Nephron progenitor cell (in vitro differentiated cells): ENCODE measurements at regions not wholly inside any gene's neighbourhood (a gene's known extent, or its start where the extent isn't known, plus 50 kb on each side); places are given as distances from the start of the nearest gene placed in this dataset.
"Not testable (repeated sequence)": the region's sequence is repeated elsewhere in the genome, so short reads cannot be mapped to it uniquely, and the experiment has no call there.

ENCODE experiments used
- DNase-seq: peaks from one replicate; pipeline ENCODE4 v3.0.0; 2021
- H3K27ac Mint-ChIP-seq: 2 replicates; pipeline ENCODE4 v1.8.0; 2021; ENCODE audit warnings: mild to moderate bottlenecking, moderate library complexity, mixed read lengths
- H3K27me3 Mint-ChIP-seq: 2 replicates; pipeline ENCODE4 v1.8.0; 2021; ENCODE audit warnings: mild to moderate bottlenecking, low read depth, mixed read lengths; ENCODE audit not compliant: poor library complexity
- H3K36me3 Mint-ChIP-seq: 2 replicates; pipeline ENCODE4 v1.8.0; 2021; ENCODE audit warnings: low read depth, mixed read lengths
- H3K4me1 Mint-ChIP-seq: 2 replicates; pipeline ENCODE4 v1.8.0; 2021; ENCODE audit warnings: mixed read lengths
- H3K4me3 Mint-ChIP-seq: 2 replicates; pipeline ENCODE4 v1.8.0; 2021; ENCODE audit warnings: mild to moderate bottlenecking, moderate library complexity, mixed read lengths
- H3K9me3 Mint-ChIP-seq: 2 replicates; pipeline ENCODE4 v1.8.0; 2021; ENCODE audit warnings: mild to moderate bottlenecking, moderate library complexity, mixed read lengths
- TF ChIP-seq, protein P1 (sequence below): fragments of 200-600 bp; sonication (generic); IDR thresholded peaks from 2 replicates; pipeline ENCODE4 v1.5.0; 2021; ENCODE audit warnings: antibody characterized with exemption

DNA sequence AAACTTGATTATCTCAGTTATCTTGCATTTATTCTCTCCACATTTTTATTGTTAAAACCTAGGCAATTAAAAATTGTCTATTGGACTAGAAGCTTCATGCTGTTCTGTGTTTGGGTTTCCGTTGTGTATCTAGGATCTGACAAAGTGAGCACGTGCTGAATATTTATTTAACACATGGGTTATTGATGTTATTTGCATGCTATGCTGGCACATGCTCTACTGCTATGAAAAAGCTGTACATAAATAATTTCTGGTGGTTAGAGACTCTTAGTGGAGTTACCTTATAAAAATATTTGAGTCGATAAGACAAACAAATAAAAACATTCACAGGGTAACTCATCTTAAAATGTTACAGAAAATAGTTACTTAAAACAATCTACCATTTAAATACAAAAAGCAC lies 1769.7 kb downstream of the MRPL39 start:
- Mint-ChIP-seq H3K9me3 (peaks cover 62% of the 10 kb centered on the region), H3K4me3 (no peak overlapping the region), H3K27ac (no peak overlapping the region), H3K4me1 (no peaks in the 10 kb centered on the region), H3K27me3 (no peaks in the 10 kb centered on the region), H3K36me3 (no peaks in the 10 kb centered on the region)
- TF ChIP-seq, protein P1, sequence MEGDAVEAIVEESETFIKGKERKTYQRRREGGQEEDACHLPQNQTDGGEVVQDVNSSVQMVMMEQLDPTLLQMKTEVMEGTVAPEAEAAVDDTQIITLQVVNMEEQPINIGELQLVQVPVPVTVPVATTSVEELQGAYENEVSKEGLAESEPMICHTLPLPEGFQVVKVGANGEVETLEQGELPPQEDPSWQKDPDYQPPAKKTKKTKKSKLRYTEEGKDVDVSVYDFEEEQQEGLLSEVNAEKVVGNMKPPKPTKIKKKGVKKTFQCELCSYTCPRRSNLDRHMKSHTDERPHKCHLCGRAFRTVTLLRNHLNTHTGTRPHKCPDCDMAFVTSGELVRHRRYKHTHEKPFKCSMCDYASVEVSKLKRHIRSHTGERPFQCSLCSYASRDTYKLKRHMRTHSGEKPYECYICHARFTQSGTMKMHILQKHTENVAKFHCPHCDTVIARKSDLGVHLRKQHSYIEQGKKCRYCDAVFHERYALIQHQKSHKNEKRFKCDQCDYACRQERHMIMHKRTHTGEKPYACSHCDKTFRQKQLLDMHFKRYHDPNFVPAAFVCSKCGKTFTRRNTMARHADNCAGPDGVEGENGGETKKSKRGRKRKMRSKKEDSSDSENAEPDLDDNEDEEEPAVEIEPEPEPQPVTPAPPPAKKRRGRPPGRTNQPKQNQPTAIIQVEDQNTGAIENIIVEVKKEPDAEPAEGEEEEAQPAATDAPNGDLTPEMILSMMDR, result no peak
- no peak for DNase-seq

DNA sequence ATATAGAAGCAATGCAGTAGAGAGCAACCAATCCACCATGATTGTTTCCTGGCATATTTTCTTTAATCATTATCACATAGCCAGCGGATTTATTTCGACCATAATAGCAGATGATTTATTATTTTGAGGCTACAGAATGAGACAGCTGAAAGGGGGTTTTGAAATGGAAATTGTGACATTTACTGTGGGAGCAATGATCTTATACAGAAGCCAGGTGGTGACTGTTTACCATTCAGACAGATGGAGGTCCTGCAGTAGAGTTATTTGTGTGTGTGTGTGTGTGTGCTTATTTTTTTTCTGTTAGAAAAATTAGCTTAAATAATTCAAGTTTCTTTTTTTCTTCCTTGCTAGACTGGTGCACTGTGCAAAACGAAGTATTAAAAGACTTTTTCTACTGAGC lies 1784.5 kb downstream of the MRPL39 start:
- peaks cover 42% of the 10 kb centered on the region for H3K9me3 Mint-ChIP-seq
- TF ChIP-seq, protein P1, result no peak
- no peaks in the 10 kb centered on the region for H3K36me3 Mint-ChIP-seq
- DNase-seq, result no peak
- H3K4me1 Mint-ChIP-seq, result no peaks in the 10 kb centered on the region
- H3K27me3 Mint-ChIP-seq, result no peaks in the 10 kb centered on the region
- H3K4me3 Mint-ChIP-seq, result no peak overlapping the region
- no peak overlapping the region for H3K27ac Mint-ChIP-seq

DNA sequence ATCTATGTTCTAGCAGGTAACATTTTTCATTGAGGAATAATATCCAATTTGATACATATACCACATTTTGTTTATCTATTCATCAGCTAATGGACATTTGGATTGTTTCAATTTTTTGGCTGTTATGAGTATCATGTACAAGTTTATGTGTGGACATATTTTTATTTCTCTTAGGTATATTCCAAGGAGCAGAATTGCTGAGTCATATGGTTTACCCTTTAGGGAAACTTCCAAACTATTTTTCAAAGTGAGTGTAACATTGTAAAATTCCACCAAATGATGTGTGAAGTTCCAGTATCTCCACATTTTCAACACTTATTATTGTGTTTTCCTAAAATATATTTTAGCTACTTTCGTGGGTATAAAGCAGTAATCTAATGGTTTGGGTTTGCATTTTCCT lies 1789.9 kb downstream of the MRPL39 start:
- H3K4me1 Mint-ChIP-seq, result no peaks in the 10 kb centered on the region
- H3K4me3 Mint-ChIP-seq, result no peak overlapping the region
- TF ChIP-seq, protein P1, result no peak
- H3K9me3 Mint-ChIP-seq, result peaks cover 47% of the 10 kb centered on the region
- no peaks in the 10 kb centered on the region for H3K27me3 Mint-ChIP-seq
- H3K36me3 Mint-ChIP-seq, result no peaks in the 10 kb centered on the region
- no peak for DNase-seq
- no peak overlapping the region for H3K27ac Mint-ChIP-seq

DNA sequence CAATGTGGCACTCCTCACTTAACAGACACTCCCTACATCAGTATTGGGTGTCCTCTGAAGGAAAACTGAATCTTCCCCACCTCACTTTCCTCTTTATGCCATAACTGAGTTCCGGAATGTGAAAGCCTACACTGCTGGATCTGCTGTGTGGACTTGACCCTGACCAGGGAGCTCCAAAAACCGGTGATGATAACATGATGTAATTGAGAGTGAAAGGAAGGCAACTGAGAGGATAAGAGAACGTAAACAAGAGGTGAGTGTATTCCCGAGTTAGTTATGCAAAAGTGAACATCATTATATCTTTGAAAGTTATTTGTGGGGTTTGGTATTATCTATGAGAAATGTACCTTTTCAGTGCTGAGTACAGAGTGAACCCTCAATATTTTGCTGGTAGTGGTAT lies 1794.8 kb downstream of the MRPL39 start:
- H3K4me1 Mint-ChIP-seq, result no peaks in the 10 kb centered on the region
- no peak for DNase-seq
- H3K27me3 Mint-ChIP-seq, result no peaks in the 10 kb centered on the region
- TF ChIP-seq, protein P1, result no peak
- no peak overlapping the region for H3K27ac Mint-ChIP-seq
- no peaks in the 10 kb centered on the region for H3K36me3 Mint-ChIP-seq
- no peak overlapping the region for H3K4me3 Mint-ChIP-seq
- peaks cover 60% of the 10 kb centered on the region for H3K9me3 Mint-ChIP-seq

DNA sequence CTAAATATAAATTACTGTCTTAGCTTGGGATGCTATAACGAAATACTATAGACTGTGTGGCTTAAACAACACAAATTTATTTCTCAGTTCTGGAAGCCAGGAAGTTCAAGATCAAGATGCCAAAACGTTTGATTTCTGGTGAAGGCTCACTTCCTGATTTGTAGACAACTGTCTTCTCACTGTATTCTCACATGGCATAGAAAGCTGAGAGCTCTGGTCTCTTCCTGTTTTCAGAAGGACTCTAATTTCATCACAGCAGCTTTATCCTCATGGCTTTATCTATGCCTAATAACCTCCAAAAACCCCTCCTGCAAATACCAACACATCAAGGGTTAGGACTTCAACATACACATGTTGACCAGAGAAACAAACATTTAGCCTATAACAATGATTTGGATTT lies 1795.5 kb downstream of the MRPL39 start:
- Mint-ChIP-seq H3K27me3 (no peaks in the 10 kb centered on the region), H3K4me3 (no peak overlapping the region), H3K9me3 (peaks cover 58% of the 10 kb centered on the region), H3K4me1 (no peaks in the 10 kb centered on the region), H3K36me3 (no peaks in the 10 kb centered on the region), H3K27ac (no peak overlapping the region)
- no peak for DNase-seq
- TF ChIP-seq, protein P1, result no peak

DNA sequence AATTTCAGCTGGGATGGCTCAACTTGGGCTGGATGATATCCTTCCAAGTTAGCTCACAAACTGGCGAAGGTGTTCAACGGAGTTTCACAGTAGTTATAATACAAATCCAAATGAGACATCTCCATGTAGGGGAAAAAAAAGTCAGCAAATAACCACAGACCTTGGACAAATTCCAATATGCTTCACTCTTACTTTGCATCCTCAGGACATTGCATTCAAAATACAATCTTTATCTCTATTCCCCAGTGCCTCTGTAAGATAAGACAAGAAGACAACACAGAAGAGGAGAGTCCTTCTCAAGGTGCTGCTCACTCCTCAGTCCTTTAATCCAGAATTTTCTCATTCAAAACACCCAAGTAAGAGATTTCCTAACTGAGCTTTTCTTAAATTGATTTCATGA lies 1797.7 kb downstream of the MRPL39 start:
- no peak for DNase-seq
- H3K27ac Mint-ChIP-seq, result no peak overlapping the region

DNA sequence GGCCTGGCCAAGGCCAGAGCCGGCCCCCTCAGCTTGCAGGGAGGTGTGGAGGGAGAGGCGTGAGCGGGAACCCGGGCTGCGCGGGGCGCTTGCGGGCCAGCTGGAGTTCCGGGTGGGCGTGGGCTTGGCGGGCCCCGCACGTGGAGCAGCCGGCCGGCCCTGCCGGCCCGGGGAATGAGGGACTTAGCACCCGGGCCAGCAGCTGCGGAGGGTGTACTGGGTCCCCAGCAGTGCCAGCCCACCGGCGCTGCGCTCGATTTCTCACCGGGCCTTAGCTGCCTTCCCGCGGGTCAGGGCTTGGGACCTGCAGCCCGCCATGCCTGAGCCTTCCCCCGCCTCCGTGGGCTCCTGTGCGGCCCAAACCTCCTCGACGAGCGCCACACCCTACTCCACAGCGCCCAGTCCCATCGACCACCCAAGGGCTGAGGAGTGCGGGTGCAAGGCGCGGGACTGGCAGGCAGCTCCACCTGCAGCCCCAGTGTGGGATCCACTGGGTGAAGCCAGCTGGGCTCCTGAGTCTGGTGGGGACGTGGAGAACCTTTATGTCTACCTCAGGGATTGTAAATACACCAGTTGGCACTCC lies 1800.2 kb downstream of the MRPL39 start:
- H3K36me3 Mint-ChIP-seq, H3K27ac Mint-ChIP-seq, H3K4me3 Mint-ChIP-seq, H3K4me1 Mint-ChIP-seq, DNase-seq, H3K27me3 Mint-ChIP-seq: not testable (repeated sequence)
- peaks cover 57% of the 10 kb centered on the region for H3K9me3 Mint-ChIP-seq

More for the DNA sequence above, 1797.7 kb downstream of the MRPL39 start:
- Mint-ChIP-seq H3K4me3 (no peak overlapping the region), H3K9me3 (peaks cover 69% of the 10 kb centered on the region), H3K27me3 (no peaks in the 10 kb centered on the region), H3K4me1 (no peaks in the 10 kb centered on the region), H3K36me3 (no peaks in the 10 kb centered on the region)
- TF ChIP-seq, protein P1, result no peak
